Activated CD8-positive, alpha-beta memory T cell treated with anti-CD3 and anti-CD28 coated beads, Interleukin-2, amount 10 ng/mL, durations not matched to agents 7 days and 5 days (primary cell): ENCODE measurements at regions not wholly inside any gene's neighbourhood (a gene's known extent, or its start where the extent isn't known, plus 50 kb on each side); places are given as distances from the start of the nearest gene placed in this dataset.
"Not testable (repeated sequence)": the region's sequence is repeated elsewhere in the genome, so short reads cannot be mapped to it uniquely, and the experiment has no call there.

Experiments used
- ATAC-seq: fragments of 150-1000 bp; cut with Tn5 transposase; one replicate; pipeline ENCODE4 v1.10.0; 2021; ENCODE audit warnings: moderate library complexity
- CTCF ChIA-PET: fragments of 350-600 bp; sonication (Branson Sonifier 250); formaldehyde crosslinking; loops from one replicate; lab custom pipeline; 2021; ENCODE audit warnings: antibody characterized with exemption; lab: Charles Lee
- DNase-seq: peaks from one replicate; pipeline ENCODE4 v3.0.0-alpha.2; 2020
- H3K27ac Mint-ChIP-seq: one replicate; pipeline ENCODE4 v1.8.0; 2021; ENCODE audit warnings: mild to moderate bottlenecking, mixed read lengths
- H3K27me3 Mint-ChIP-seq: one replicate; pipeline ENCODE4 v1.8.0; 2021; ENCODE audit warnings: mixed read lengths
- H3K36me3 Mint-ChIP-seq: one replicate; pipeline ENCODE4 v1.8.0; 2021; ENCODE audit warnings: mild to moderate bottlenecking, mixed read lengths
- H3K4me1 Mint-ChIP-seq: one replicate; pipeline ENCODE4 v1.8.0; 2021; ENCODE audit warnings: mixed read lengths
- H3K4me3 Mint-ChIP-seq: one replicate; pipeline ENCODE4 v1.8.0; 2021; ENCODE audit warnings: mild to moderate bottlenecking, moderate library complexity, mixed read lengths
- H3K9me3 Mint-ChIP-seq: one replicate; pipeline ENCODE4 v1.8.0; 2022; ENCODE audit warnings: low read depth, mixed read lengths

- Mint-ChIP-seq H3K9me3 (no peaks in the 10 kb centered on the region), H3K36me3 (peaks cover 1% of the 10 kb centered on the region), H3K27ac (no peak overlapping the region), H3K27me3 (peaks cover 30% of the 10 kb centered on the region), H3K4me1 (peaks cover 9% of the 10 kb centered on the region), H3K4me3 (no peak overlapping the region)
- CTCF ChIA-PET: interaction anchor here (1.3 kb wide), 1 partner anchor 15 kb away, joined by 3 read pairs; no protein-coding TSS in a partner anchor
- no peak for ATAC-seq
- no peak for DNase-seq
Observed at GRCh38 chr12:66751432-66752113, 72.7 kb upstream of the GRIP1 start.

GRCh38 chr12:66753810-66754209, 74.9 kb upstream of the GRIP1 start:
- H3K27ac Mint-ChIP-seq: no peak overlapping the region
- no peaks in the 10 kb centered on the region for H3K9me3 Mint-ChIP-seq
- H3K27me3 Mint-ChIP-seq: peaks cover 26% of the 10 kb centered on the region
- CTCF ChIA-PET: no interaction called here
- peaks cover 9% of the 10 kb centered on the region for H3K4me1 Mint-ChIP-seq
- no peak for ATAC-seq
- no peak overlapping the region for H3K4me3 Mint-ChIP-seq
- H3K36me3 Mint-ChIP-seq: peaks cover 1% of the 10 kb centered on the region
- DNase-seq: no peak

- DNase-seq (no peak), ATAC-seq (no peak)
- peaks cover 9% of the 10 kb centered on the region for H3K4me1 Mint-ChIP-seq
Observed at GRCh38 chr12:66755727-66756395, 77.0 kb upstream of the GRIP1 start.

GRCh38 chr12:66756631-66757030, 77.8 kb upstream of the GRIP1 start:
- CTCF ChIA-PET: no interaction called here
- H3K36me3 Mint-ChIP-seq: peaks cover 1% of the 10 kb centered on the region
- H3K4me1 Mint-ChIP-seq: peaks cover 9% of the 10 kb centered on the region
- no peak overlapping the region for H3K27ac Mint-ChIP-seq
- ATAC-seq (no peak), DNase-seq (no peak)
- no peak overlapping the region for H3K4me3 Mint-ChIP-seq
- peaks cover 10% of the 10 kb centered on the region for H3K27me3 Mint-ChIP-seq
- peaks cover 3% of the 10 kb centered on the region for H3K9me3 Mint-ChIP-seq

More at GRCh38 chr12:66755727-66756395, 77.0 kb upstream of the GRIP1 start:
- Mint-ChIP-seq H3K9me3 (peaks cover under 1% of the 10 kb centered on the region), H3K27ac (no peak overlapping the region), H3K36me3 (peaks cover 1% of the 10 kb centered on the region), H3K4me3 (no peak overlapping the region), H3K27me3 (peaks cover 12% of the 10 kb centered on the region)
- CTCF ChIA-PET: no interaction called here

GRCh38 chr12:66760122-66760521, 81.2 kb upstream of the GRIP1 start:
- CTCF ChIA-PET: interaction anchor here (1.2 kb wide), 1 partner anchor 13 kb away, joined by 3 read pairs; no protein-coding TSS in a partner anchor
- H3K4me3 Mint-ChIP-seq, ATAC-seq, DNase-seq, H3K36me3 Mint-ChIP-seq, H3K9me3 Mint-ChIP-seq, H3K27ac Mint-ChIP-seq: not testable (repeated sequence)
- peaks cover 18% of the 10 kb centered on the region for H3K27me3 Mint-ChIP-seq
- peaks cover 10% of the 10 kb centered on the region for H3K4me1 Mint-ChIP-seq

- Mint-ChIP-seq H3K4me3 (no peak overlapping the region), H3K27me3 (peaks cover 38% of the 10 kb centered on the region), H3K36me3 (peaks cover 2% of the 10 kb centered on the region), H3K4me1 (peaks cover 22% of the 10 kb centered on the region), H3K9me3 (peaks cover 3% of the 10 kb centered on the region), H3K27ac (no peak overlapping the region)
- DNase-seq (no peak), ATAC-seq (no peak)
- CTCF ChIA-PET: no interaction called here
Observed at GRCh38 chr12:66763467-66763866, 84.6 kb upstream of the GRIP1 start.

GRCh38 chr12:66765204-66765603, 86.3 kb upstream of the GRIP1 start:
- peaks cover 46% of the 10 kb centered on the region for H3K27me3 Mint-ChIP-seq
- DNase-seq (no peak), ATAC-seq (no peak)
- CTCF ChIA-PET: interaction anchor here (1.2 to 1.3 kb wide), 2 partner anchors 16 to 55 kb away, joined by 3 read pairs; no protein-coding TSS in a partner anchor
- H3K36me3 Mint-ChIP-seq: peaks cover 2% of the 10 kb centered on the region
- H3K27ac Mint-ChIP-seq: no peak overlapping the region
- H3K4me1 Mint-ChIP-seq: peaks cover 24% of the 10 kb centered on the region
- peaks cover 3% of the 10 kb centered on the region for H3K9me3 Mint-ChIP-seq
- H3K4me3 Mint-ChIP-seq: no peak overlapping the region

- Mint-ChIP-seq H3K27me3 (peaks cover 52% of the 10 kb centered on the region), H3K36me3 (peaks cover 2% of the 10 kb centered on the region), H3K9me3 (no peaks in the 10 kb centered on the region), H3K27ac (no peak overlapping the region), H3K4me1 (peaks cover 24% of the 10 kb centered on the region), H3K4me3 (no peak overlapping the region)
- CTCF ChIA-PET: no interaction called here
- no peak for DNase-seq
- no peak for ATAC-seq
Observed at GRCh38 chr12:66767536-66767935, 88.7 kb upstream of the GRIP1 start.

- Mint-ChIP-seq H3K4me3 (no peak overlapping the region), H3K4me1 (peaks cover 24% of the 10 kb centered on the region), H3K9me3 (no peaks in the 10 kb centered on the region), H3K27ac (no peak overlapping the region), H3K27me3 (peaks cover 56% of the 10 kb centered on the region), H3K36me3 (peaks cover 2% of the 10 kb centered on the region)
- DNase-seq (no peak), ATAC-seq (no peak)
- CTCF ChIA-PET: no interaction called here
Observed at GRCh38 chr12:66768293-66768692, 89.4 kb upstream of the GRIP1 start.

GRCh38 chr12:66774929-66775328, 96.1 kb upstream of the GRIP1 start:
- H3K4me3 Mint-ChIP-seq: no peak overlapping the region
- H3K4me1 Mint-ChIP-seq: peaks cover 26% of the 10 kb centered on the region
- H3K36me3 Mint-ChIP-seq: peaks cover 19% of the 10 kb centered on the region
- peaks cover 76% of the 10 kb centered on the region for H3K27me3 Mint-ChIP-seq
- no peaks in the 10 kb centered on the region for H3K9me3 Mint-ChIP-seq
- CTCF ChIA-PET: no interaction called here
- no peak for DNase-seq
- ATAC-seq: no peak
- H3K27ac Mint-ChIP-seq: peak overlapping the region; percentile 19

- ATAC-seq (no peak), DNase-seq (no peak)
- Mint-ChIP-seq H3K27me3 (peaks cover 81% of the 10 kb centered on the region), H3K4me1 (peaks cover 26% of the 10 kb centered on the region), H3K27ac (no peak overlapping the region), H3K4me3 (no peak overlapping the region), H3K36me3 (peaks cover 20% of the 10 kb centered on the region), H3K9me3 (no peaks in the 10 kb centered on the region)
- CTCF ChIA-PET: no interaction called here
Observed at GRCh38 chr12:66775871-66776270, 97.0 kb upstream of the GRIP1 start.

- ATAC-seq: peak; percentile 99
- CTCF ChIA-PET: no interaction called here
- H3K9me3 Mint-ChIP-seq: no peaks in the 10 kb centered on the region
Observed at GRCh38 chr12:66776974-66777373, 98.1 kb upstream of the GRIP1 start.

GRCh38 chr12:66779466-66779865, 100.6 kb upstream of the GRIP1 start:
- H3K27ac Mint-ChIP-seq: no peak overlapping the region
- H3K9me3 Mint-ChIP-seq: no peaks in the 10 kb centered on the region
- H3K36me3 Mint-ChIP-seq: peaks cover 14% of the 10 kb centered on the region
- peaks cover 71% of the 10 kb centered on the region for H3K27me3 Mint-ChIP-seq
- no peak overlapping the region for H3K4me3 Mint-ChIP-seq
- CTCF ChIA-PET: no interaction called here
- ATAC-seq (no peak), DNase-seq (no peak)
- H3K4me1 Mint-ChIP-seq: peaks cover 26% of the 10 kb centered on the region

More at GRCh38 chr12:66776974-66777373, 98.1 kb upstream of the GRIP1 start:
- H3K27ac Mint-ChIP-seq: peak overlapping the region; percentile 74
- peak; percentile 92 for DNase-seq
- peaks cover 81% of the 10 kb centered on the region for H3K27me3 Mint-ChIP-seq
- peaks cover 20% of the 10 kb centered on the region for H3K36me3 Mint-ChIP-seq
- H3K4me3 Mint-ChIP-seq: peak overlapping the region; percentile 29
- peaks cover 26% of the 10 kb centered on the region for H3K4me1 Mint-ChIP-seq
